SH-SY5Y (cell line): ENCODE measurements at regions not wholly inside any gene's neighbourhood (a gene's known extent, or its start where the extent isn't known, plus 50 kb on each side); places are given as distances from the start of the nearest gene placed in this dataset.

Experiments
- GATA2 ChIP-seq: IDR thresholded peaks from 2 replicates; pipeline ENCODE4 v1.6.1; 2011; ENCODE audit warnings: mild to moderate bottlenecking, low read depth, low read length
- GATA3 ChIP-seq: IDR thresholded peaks from 2 replicates; pipeline ENCODE4 v1.6.1; 2011; ENCODE audit warnings: low read depth, mild to moderate bottlenecking, low read length, moderate library complexity

DNA sequence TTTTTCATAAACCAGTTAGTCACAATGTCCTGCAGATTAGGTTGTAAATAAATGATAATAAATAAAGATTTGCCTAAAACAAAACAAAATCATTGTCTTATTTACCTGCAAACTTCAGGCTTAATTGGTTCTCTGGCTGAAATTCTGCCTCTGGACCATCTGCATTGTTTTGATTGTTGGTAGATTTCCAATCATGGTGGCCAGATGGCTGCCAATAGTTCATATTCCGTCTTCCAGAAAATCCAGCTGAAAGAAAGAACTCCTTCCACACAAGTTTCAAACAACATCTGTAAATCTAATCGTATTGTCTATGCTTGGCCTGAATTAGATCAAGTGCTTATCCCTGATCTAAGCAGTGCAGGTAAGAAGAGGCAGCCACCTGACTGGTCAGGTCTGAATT lies 771.1 kb upstream of the ZEB2 start:
- TF ChIP-seq GATA2 (no peak), GATA3 (no peak)
